ENCODE measurements at regions not wholly inside any gene's neighbourhood (a gene's known extent, or its start where the extent isn't known, plus 50 kb on each side); places are given as distances from the start of the nearest gene placed in this dataset.

- no peaks in the 10 kb centered on the region for H3K4me1 ChIP-seq (ENCODE audit: control insufficient read depth in 5 of 5, insufficient read depth in 5 of 5, low read length in 5 of 5)
- no peak overlapping the region for H3K9ac ChIP-seq (ENCODE audit: insufficient read depth in 1 of 2, low read length in 2 of 2)
- ATAC-seq (ENCODE audit: insufficient read depth, low FRiP score) (no peak), DNase-seq (no peak)
- no peak overlapping the region for H3K4me3 ChIP-seq
- H3K9me3 ChIP-seq (ENCODE audit: control insufficient read depth in 4 of 4, insufficient read depth in 3 of 4, low read length in 3 of 4): peaks cover 0 to 4% (median 0%) of the 10 kb centered on the region in 4 donors
- H3K27me3 ChIP-seq (ENCODE audit: control insufficient read depth in 3 of 3, insufficient read depth in 3 of 3, low read length in 2 of 3): peaks cover 0 to 25% (median 2%) of the 10 kb centered on the region in 3 donors
- no peak for TF ChIP-seq CTCF (IDR thresholded peaks at IDR 0.05; ENCODE audit: control extremely low read depth, extremely low read depth)
- 88 to 94% methylated on average over 4 of the region's 4 CpGs for WGBS, 2 donors
- H3K36me3 ChIP-seq (ENCODE audit: control insufficient read depth in 4 of 4, insufficient read depth in 4 of 4, low read length in 4 of 4): no peaks in the 10 kb centered on the region
- no peak overlapping the region for H3K27ac ChIP-seq (ENCODE audit: low read depth in 1 of 2, low read length in 1 of 2)
These were observed 128.2 kb downstream of the ARSF start for GRCh38 chrX:3169421-3169820.

DNA sequence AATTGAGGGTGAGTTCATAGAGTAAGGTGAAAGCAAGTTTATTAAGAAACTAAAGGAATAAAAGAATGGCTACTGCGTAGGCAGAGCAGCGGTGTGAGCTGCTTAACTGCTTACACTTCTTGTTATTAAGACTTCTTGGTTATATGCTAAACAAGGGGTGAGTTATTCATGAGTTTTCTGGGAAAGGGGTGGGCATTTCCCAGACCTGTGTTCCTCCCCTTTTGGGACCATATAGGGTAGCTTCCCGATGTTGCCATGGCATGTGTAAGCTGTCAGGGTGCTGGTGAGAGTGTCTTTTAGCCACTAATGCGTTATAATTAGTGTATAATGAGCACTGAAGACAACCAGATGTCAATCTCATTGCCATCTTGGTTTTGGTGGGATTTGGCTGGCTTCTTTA, 126.5 kb downstream of the ARSF start:
- 86 to 94% methylated on average over 4 of the region's 4 CpGs for WGBS, 2 donors
- DNase-seq (no peak), ATAC-seq (ENCODE audit: insufficient read depth, low FRiP score) (no peak)
- no peak for TF ChIP-seq CTCF (IDR thresholded peaks at IDR 0.05; ENCODE audit: control extremely low read depth, extremely low read depth)
- no peak overlapping the region for H3K27ac ChIP-seq (ENCODE audit: low read depth in 1 of 2, low read length in 1 of 2)
- no peak overlapping the region for H3K9ac ChIP-seq (ENCODE audit: insufficient read depth in 1 of 2, low read length in 2 of 2)
- no peak overlapping the region for H3K4me3 ChIP-seq
- H3K27me3 ChIP-seq (ENCODE audit: control insufficient read depth in 3 of 3, insufficient read depth in 3 of 3, low read length in 2 of 3): peaks cover 0 to 21% (median 2%) of the 10 kb centered on the region in 3 donors
- H3K9me3 ChIP-seq (ENCODE audit: control insufficient read depth in 4 of 4, insufficient read depth in 3 of 4, low read length in 3 of 4): peaks cover 0 to 4% (median 0%) of the 10 kb centered on the region in 4 donors
- H3K36me3 ChIP-seq (ENCODE audit: control insufficient read depth in 4 of 4, insufficient read depth in 4 of 4, low read length in 4 of 4): no peaks in the 10 kb centered on the region
- H3K4me1 ChIP-seq (ENCODE audit: control insufficient read depth in 5 of 5, insufficient read depth in 5 of 5, low read length in 5 of 5): no peaks in the 10 kb centered on the region

GRCh38 chrX:3166670-3167455, 125.6 kb downstream of the ARSF start:
- no peak overlapping the region for H3K9ac ChIP-seq (ENCODE audit: insufficient read depth in 1 of 2, low read length in 2 of 2)
- H3K4me3 ChIP-seq: no peak overlapping the region
- no peak overlapping the region for H3K27ac ChIP-seq (ENCODE audit: low read depth in 1 of 2, low read length in 1 of 2)
- no peak for ATAC-seq (ENCODE audit: insufficient read depth, low FRiP score)
- 61 to 62% methylated on average over 11 of the region's 11 CpGs for WGBS, 2 donors
- no peak for DNase-seq
- TF ChIP-seq CTCF (IDR thresholded peaks at IDR 0.05; ENCODE audit: control extremely low read depth, extremely low read depth): no peak
- no peaks in the 10 kb centered on the region for H3K36me3 ChIP-seq (ENCODE audit: control insufficient read depth in 4 of 4, insufficient read depth in 4 of 4, low read length in 4 of 4)
- H3K27me3 ChIP-seq (ENCODE audit: control insufficient read depth in 3 of 3, insufficient read depth in 3 of 3, low read length in 2 of 3): peaks cover 0 to 21% (median 2%) of the 10 kb centered on the region in 3 donors
- peaks cover 0 to 4% (median 0%) of the 10 kb centered on the region in 4 donors for H3K9me3 ChIP-seq (ENCODE audit: control insufficient read depth in 4 of 4, insufficient read depth in 3 of 4, low read length in 3 of 4)
- H3K4me1 ChIP-seq (ENCODE audit: control insufficient read depth in 5 of 5, insufficient read depth in 5 of 5, low read length in 5 of 5): no peaks in the 10 kb centered on the region

Data from lung (tissue), 11 donors.